ENCODE measurements at regions not wholly inside any gene's neighbourhood (a gene's known extent, or its start where the extent isn't known, plus 50 kb on each side); places are given as distances from the start of the nearest gene placed in this dataset.
A peak's percentile ranks its signal among the peaks of the same experiment; 100 is the strongest.

GRCh38 chr11:115715251-115715770 is 211.1 kb upstream of the CADM1 start:
- Mint-ChIP-seq H3K27me3 (ENCODE audit: low read depth) (no peaks in the 10 kb centered on the region), H3K27ac (peak overlapping the region; percentile 62), H3K4me3 (no peak overlapping the region), H3K4me1 (peaks cover 48% of the 10 kb centered on the region), H3K9me3 (no peaks in the 10 kb centered on the region), H3K36me3 (no peaks in the 10 kb centered on the region)
- no peak for DNase-seq (ENCODE audit: low spot score in 2 of 2, unreplicated experiment in 2 of 2)
- no peak for TF ChIP-seq CTCF (IDR thresholded peaks at IDR 0.05; ENCODE audit: unreplicated experiment)

GRCh38 chr11:115712296-115712695 is 208.1 kb upstream of the CADM1 start:
- Mint-ChIP-seq H3K27ac (no peak overlapping the region), H3K4me3 (no peak overlapping the region), H3K36me3 (no peaks in the 10 kb centered on the region), H3K9me3 (no peaks in the 10 kb centered on the region), H3K27me3 (ENCODE audit: low read depth) (no peaks in the 10 kb centered on the region), H3K4me1 (peaks cover 50% of the 10 kb centered on the region)
- DNase-seq (ENCODE audit: low spot score in 2 of 2, unreplicated experiment in 2 of 2), result no peak
- no peak for TF ChIP-seq CTCF (IDR thresholded peaks at IDR 0.05; ENCODE audit: unreplicated experiment)

- no peak for DNase-seq (ENCODE audit: low spot score in 2 of 2, unreplicated experiment in 2 of 2)
- no peak for TF ChIP-seq CTCF (IDR thresholded peaks at IDR 0.05; ENCODE audit: unreplicated experiment)
- no peaks in the 10 kb centered on the region for H3K27me3 Mint-ChIP-seq (ENCODE audit: low read depth)
- peaks cover 37% of the 10 kb centered on the region for H3K4me1 Mint-ChIP-seq
- H3K4me3 Mint-ChIP-seq, result no peak overlapping the region
- no peaks in the 10 kb centered on the region for H3K36me3 Mint-ChIP-seq
- H3K27ac Mint-ChIP-seq, result no peak overlapping the region
- no peaks in the 10 kb centered on the region for H3K9me3 Mint-ChIP-seq
These were observed 206.8 kb upstream of the CADM1 start for GRCh38 chr11:115710980-115711379.

GRCh38 chr11:115710426-115710825 is 206.2 kb upstream of the CADM1 start:
- no peak for TF ChIP-seq CTCF (IDR thresholded peaks at IDR 0.05; ENCODE audit: unreplicated experiment)
- DNase-seq (ENCODE audit: low spot score in 2 of 2, unreplicated experiment in 2 of 2), result no peak
- Mint-ChIP-seq H3K36me3 (no peaks in the 10 kb centered on the region), H3K27me3 (ENCODE audit: low read depth) (no peaks in the 10 kb centered on the region), H3K27ac (no peak overlapping the region), H3K4me1 (peaks cover 32% of the 10 kb centered on the region), H3K9me3 (no peaks in the 10 kb centered on the region), H3K4me3 (no peak overlapping the region)

GRCh38 chr11:115709297-115709696 is 205.1 kb upstream of the CADM1 start:
- Mint-ChIP-seq H3K36me3 (peaks cover 1% of the 10 kb centered on the region), H3K9me3 (peaks cover 7% of the 10 kb centered on the region), H3K27ac (no peak overlapping the region), H3K4me1 (peaks cover 24% of the 10 kb centered on the region), H3K27me3 (ENCODE audit: low read depth) (no peaks in the 10 kb centered on the region), H3K4me3 (no peak overlapping the region)
- no peak for DNase-seq (ENCODE audit: low spot score in 2 of 2, unreplicated experiment in 2 of 2)
- no peak for TF ChIP-seq CTCF (IDR thresholded peaks at IDR 0.05; ENCODE audit: unreplicated experiment)

Measured in mesothelial cell of epicardium (in vitro differentiated cells).